IPS-20b (cell line): ENCODE measurements at regions not wholly inside any gene's neighbourhood (a gene's known extent, or its start where the extent isn't known, plus 50 kb on each side); places are given as distances from the start of the nearest gene placed in this dataset.

Source experiments
- H3K27ac ChIP-seq: one replicate; pipeline ENCODE4 v1.5.1; 2013; ENCODE audit warnings: low read length
- H3K27me3 ChIP-seq: 2 replicates; pipeline ENCODE4 v1.6.1; 2013; ENCODE audit warnings: mild to moderate bottlenecking, low read length, inconsistent platforms; ENCODE audit not compliant: insufficient read depth
- H3K36me3 ChIP-seq: 2 replicates; pipeline ENCODE4 v1.6.1; 2013; ENCODE audit warnings: low read depth, mild to moderate bottlenecking, inconsistent platforms, low read length, moderate library complexity; ENCODE audit not compliant: insufficient read depth
- H3K4me1 ChIP-seq: 2 replicates; pipeline ENCODE4 v1.6.1; 2013; ENCODE audit warnings: mild to moderate bottlenecking, control low read depth, inconsistent platforms, low read length, moderate library complexity; ENCODE audit not compliant: insufficient read depth
- H3K4me3 ChIP-seq: 2 replicates; pipeline ENCODE4 v1.5.1; 2013; ENCODE audit warnings: mild to moderate bottlenecking, low read length, inconsistent platforms
- H3K9ac ChIP-seq: 2 replicates; pipeline ENCODE4 v1.6.1; 2013; ENCODE audit warnings: low read depth, mild to moderate bottlenecking, inconsistent platforms, low read length, moderate library complexity
- H3K9me3 ChIP-seq: 2 replicates; pipeline ENCODE4 v1.6.1; 2013; ENCODE audit warnings: mild to moderate bottlenecking, low read depth, low read length, inconsistent platforms; ENCODE audit not compliant: insufficient read depth

- Histone ChIP-seq H3K4me1 (no peaks in the 10 kb centered on the region), H3K27ac (no peak overlapping the region), H3K27me3 (no peaks in the 10 kb centered on the region), H3K36me3 (no peaks in the 10 kb centered on the region), H3K9me3 (no peaks in the 10 kb centered on the region), H3K9ac (no peak overlapping the region), H3K4me3 (no peak overlapping the region)
These were observed 101.1 kb upstream of the PLCB4 start for GRCh38 chr20:8967641-8968245.

- Histone ChIP-seq H3K9ac (no peak overlapping the region), H3K27ac (no peak overlapping the region), H3K36me3 (no peaks in the 10 kb centered on the region), H3K27me3 (no peaks in the 10 kb centered on the region), H3K4me1 (peaks cover 6% of the 10 kb centered on the region; the same call in 1 of the 2 replicates), H3K4me3 (no peak overlapping the region), H3K9me3 (no peaks in the 10 kb centered on the region)
These were observed 99.7 kb upstream of the PLCB4 start for GRCh38 chr20:8969146-8969583.

GRCh38 chr20:8971669-8972316 is 97.1 kb upstream of the PLCB4 start:
- Histone ChIP-seq H3K27ac (no peak overlapping the region), H3K36me3 (no peaks in the 10 kb centered on the region), H3K4me3 (no peak overlapping the region), H3K4me1 (peaks cover 6% of the 10 kb centered on the region; the same call in 1 of the 2 replicates), H3K27me3 (no peaks in the 10 kb centered on the region), H3K9me3 (no peaks in the 10 kb centered on the region), H3K9ac (no peak overlapping the region)

- Histone ChIP-seq H3K9ac (no peak overlapping the region), H3K27ac (no peak overlapping the region), H3K36me3 (no peaks in the 10 kb centered on the region), H3K4me1 (peaks cover 6% of the 10 kb centered on the region; the same call in 1 of the 2 replicates), H3K4me3 (no peak overlapping the region), H3K27me3 (no peaks in the 10 kb centered on the region), H3K9me3 (no peaks in the 10 kb centered on the region)
These were observed 95.8 kb upstream of the PLCB4 start for GRCh38 chr20:8972963-8973705.

- Histone ChIP-seq H3K36me3 (no peaks in the 10 kb centered on the region), H3K27ac (no peak overlapping the region), H3K4me3 (no peak overlapping the region), H3K27me3 (no peaks in the 10 kb centered on the region), H3K9ac (no peak overlapping the region), H3K9me3 (no peaks in the 10 kb centered on the region), H3K4me1 (peaks cover 6% of the 10 kb centered on the region; the same call in 1 of the 2 replicates)
These were observed 94.7 kb upstream of the PLCB4 start for GRCh38 chr20:8974009-8974708.

- H3K4me3 ChIP-seq: no peak overlapping the region
These were observed 87.4 kb upstream of the PLCB4 start for GRCh38 chr20:8981482-8981881.

GRCh38 chr20:8983478-8984345 is 85.2 kb upstream of the PLCB4 start:
- Histone ChIP-seq H3K9me3 (no peaks in the 10 kb centered on the region), H3K4me1 (no peaks in the 10 kb centered on the region), H3K27ac (no peak overlapping the region), H3K27me3 (no peaks in the 10 kb centered on the region), H3K4me3 (no peak overlapping the region), H3K36me3 (no peaks in the 10 kb centered on the region), H3K9ac (no peak overlapping the region)

More at GRCh38 chr20:8981482-8981881, 87.4 kb upstream of the PLCB4 start:
- no peaks in the 10 kb centered on the region for H3K36me3 ChIP-seq
- no peaks in the 10 kb centered on the region for H3K9me3 ChIP-seq
- no peak overlapping the region for H3K9ac ChIP-seq
- H3K27ac ChIP-seq: no peak overlapping the region
- no peaks in the 10 kb centered on the region for H3K27me3 ChIP-seq
- no peaks in the 10 kb centered on the region for H3K4me1 ChIP-seq

- Histone ChIP-seq H3K27me3 (no peaks in the 10 kb centered on the region), H3K4me3 (no peak overlapping the region), H3K27ac (no peak overlapping the region)
These were observed 82.3 kb upstream of the PLCB4 start for GRCh38 chr20:8986631-8987030.

GRCh38 chr20:8990770-8991169 is 78.1 kb upstream of the PLCB4 start:
- H3K4me1 ChIP-seq: no peaks in the 10 kb centered on the region
- H3K36me3 ChIP-seq: no peaks in the 10 kb centered on the region
- no peak overlapping the region for H3K27ac ChIP-seq
- no peaks in the 10 kb centered on the region for H3K27me3 ChIP-seq
- H3K9ac ChIP-seq: no peak overlapping the region
- H3K9me3 ChIP-seq: no peaks in the 10 kb centered on the region
- no peak overlapping the region for H3K4me3 ChIP-seq

More at GRCh38 chr20:8986631-8987030, 82.3 kb upstream of the PLCB4 start:
- H3K9ac ChIP-seq: no peak overlapping the region
- no peaks in the 10 kb centered on the region for H3K9me3 ChIP-seq
- H3K36me3 ChIP-seq: no peaks in the 10 kb centered on the region
- no peaks in the 10 kb centered on the region for H3K4me1 ChIP-seq

GRCh38 chr20:8994045-8994444 is 74.8 kb upstream of the PLCB4 start:
- H3K9ac ChIP-seq: no peak overlapping the region
- no peak overlapping the region for H3K27ac ChIP-seq
- peaks cover 7% of the 10 kb centered on the region; the same call in 1 of the 2 replicates for H3K4me1 ChIP-seq
- no peaks in the 10 kb centered on the region for H3K27me3 ChIP-seq
- H3K4me3 ChIP-seq: no peak overlapping the region
- no peaks in the 10 kb centered on the region for H3K36me3 ChIP-seq
- no peaks in the 10 kb centered on the region for H3K9me3 ChIP-seq

- Histone ChIP-seq H3K4me3 (no peak overlapping the region), H3K27me3 (no peaks in the 10 kb centered on the region), H3K27ac (no peak overlapping the region), H3K9me3 (no peaks in the 10 kb centered on the region), H3K36me3 (no peaks in the 10 kb centered on the region), H3K9ac (no peak overlapping the region), H3K4me1 (peaks cover 7% of the 10 kb centered on the region; the same call in 1 of the 2 replicates)
These were observed 73.1 kb upstream of the PLCB4 start for GRCh38 chr20:8995761-8996160.
